Cardiac fibroblast (primary cell): ENCODE measurements at regions not wholly inside any gene's neighbourhood (a gene's known extent, or its start where the extent isn't known, plus 50 kb on each side); places are given as distances from the start of the nearest gene placed in this dataset.

ENCODE experiments used
- DNase-seq, 2 donors: peaks; one replicate each; pipeline versions ENCODE4 v3.0.0 to v3.0.0-alpha.2; 2010; ENCODE audit warnings: low read depth in 2 of 2
- H3K4me3 ChIP-seq, 2 donors: replicated peaks in 1 of 2; 1 replicate in 1 of 2; 2 replicates in 1 of 2; pipeline ENCODE4 v1.5.1; 2011; ENCODE audit warnings: low read depth in 2 of 2, low read length in 2 of 2, mild to moderate bottlenecking in 2 of 2, moderate library complexity in 1 of 2
- TF ChIP-seq, protein P1 (sequence below): IDR thresholded peaks from one replicate; pipeline ENCODE4 v1.5.1; 2011; ENCODE audit warnings: low read depth, mild to moderate bottlenecking, low read length, inconsistent platforms

DNA sequence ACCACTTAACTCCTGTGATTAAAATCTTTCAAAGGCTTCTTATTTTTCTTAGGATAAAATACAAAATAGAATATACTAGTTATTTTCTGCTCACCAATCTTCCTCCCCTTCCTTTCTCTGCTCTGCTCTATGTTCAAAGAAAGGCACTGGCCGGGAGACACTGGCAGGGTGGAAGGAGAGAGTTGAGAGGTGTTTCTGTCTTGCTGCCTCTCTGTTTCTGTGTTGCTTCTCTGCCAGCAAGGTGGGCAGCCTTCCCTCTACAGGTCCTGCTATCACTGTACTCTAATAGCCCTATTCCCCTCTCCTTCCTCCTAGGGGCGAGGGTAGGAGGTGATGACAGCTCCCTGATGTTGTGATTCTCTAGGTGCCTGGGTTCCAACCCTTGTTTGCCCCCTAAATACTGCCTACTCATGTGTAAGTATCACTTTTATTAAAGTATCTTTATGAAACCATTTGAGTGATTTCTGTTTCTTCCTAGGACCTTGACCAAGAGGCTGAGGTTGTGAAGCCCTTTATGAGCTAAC is 515.1 kb downstream of the TLE4 start:
- H3K4me3 ChIP-seq = no peak overlapping the region
- TF ChIP-seq, protein P1, sequence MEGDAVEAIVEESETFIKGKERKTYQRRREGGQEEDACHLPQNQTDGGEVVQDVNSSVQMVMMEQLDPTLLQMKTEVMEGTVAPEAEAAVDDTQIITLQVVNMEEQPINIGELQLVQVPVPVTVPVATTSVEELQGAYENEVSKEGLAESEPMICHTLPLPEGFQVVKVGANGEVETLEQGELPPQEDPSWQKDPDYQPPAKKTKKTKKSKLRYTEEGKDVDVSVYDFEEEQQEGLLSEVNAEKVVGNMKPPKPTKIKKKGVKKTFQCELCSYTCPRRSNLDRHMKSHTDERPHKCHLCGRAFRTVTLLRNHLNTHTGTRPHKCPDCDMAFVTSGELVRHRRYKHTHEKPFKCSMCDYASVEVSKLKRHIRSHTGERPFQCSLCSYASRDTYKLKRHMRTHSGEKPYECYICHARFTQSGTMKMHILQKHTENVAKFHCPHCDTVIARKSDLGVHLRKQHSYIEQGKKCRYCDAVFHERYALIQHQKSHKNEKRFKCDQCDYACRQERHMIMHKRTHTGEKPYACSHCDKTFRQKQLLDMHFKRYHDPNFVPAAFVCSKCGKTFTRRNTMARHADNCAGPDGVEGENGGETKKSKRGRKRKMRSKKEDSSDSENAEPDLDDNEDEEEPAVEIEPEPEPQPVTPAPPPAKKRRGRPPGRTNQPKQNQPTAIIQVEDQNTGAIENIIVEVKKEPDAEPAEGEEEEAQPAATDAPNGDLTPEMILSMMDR = no peak

DNA sequence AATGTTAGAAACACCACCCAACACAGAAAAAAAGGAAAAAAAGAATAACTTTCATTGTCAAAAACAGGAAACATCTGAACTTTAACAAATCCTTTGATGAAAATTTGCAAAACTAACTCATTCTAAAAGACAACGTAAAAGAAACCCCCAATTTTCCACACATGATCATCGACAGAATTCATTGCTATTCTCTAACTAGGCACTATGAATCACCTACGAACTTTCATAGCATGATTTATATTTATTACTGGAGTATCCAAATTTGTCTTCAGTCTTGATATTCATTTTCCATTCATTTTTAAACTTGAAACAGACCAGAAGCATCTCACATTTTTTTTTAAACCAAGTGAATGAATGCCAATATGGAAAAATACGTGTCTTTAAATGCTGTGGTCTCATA is 514.6 kb downstream of the TLE4 start:
- no peak overlapping the region for H3K4me3 ChIP-seq

More for the DNA sequence above, 515.1 kb downstream of the TLE4 start:
- no peak for DNase-seq

DNA sequence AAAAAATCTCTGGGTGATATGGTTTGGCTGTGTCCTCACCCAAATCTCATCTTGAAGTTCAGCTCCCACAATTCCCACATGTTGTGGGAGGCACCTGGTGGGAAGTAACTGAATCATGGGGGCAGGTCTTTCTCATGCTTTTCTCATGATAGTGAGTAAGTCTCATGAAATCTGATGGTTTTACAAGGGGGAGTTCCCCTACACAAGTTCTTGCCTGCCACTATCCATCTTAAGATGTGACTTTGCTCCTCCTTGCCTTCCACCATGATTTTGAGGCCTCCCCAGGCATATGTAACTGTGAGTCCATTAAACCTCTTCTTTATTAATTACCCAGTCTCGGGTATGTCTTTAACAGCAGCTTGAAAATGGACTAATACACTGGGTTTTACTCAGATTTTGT is 513.9 kb downstream of the TLE4 start:
- peak in 1 of 2 donors; percentile 18 for DNase-seq
- TF ChIP-seq, protein P1 = no peak
- no peak overlapping the region for H3K4me3 ChIP-seq

More for the DNA sequence above, 514.6 kb downstream of the TLE4 start:
- TF ChIP-seq, protein P1 = no peak
- DNase-seq = no peak

DNA sequence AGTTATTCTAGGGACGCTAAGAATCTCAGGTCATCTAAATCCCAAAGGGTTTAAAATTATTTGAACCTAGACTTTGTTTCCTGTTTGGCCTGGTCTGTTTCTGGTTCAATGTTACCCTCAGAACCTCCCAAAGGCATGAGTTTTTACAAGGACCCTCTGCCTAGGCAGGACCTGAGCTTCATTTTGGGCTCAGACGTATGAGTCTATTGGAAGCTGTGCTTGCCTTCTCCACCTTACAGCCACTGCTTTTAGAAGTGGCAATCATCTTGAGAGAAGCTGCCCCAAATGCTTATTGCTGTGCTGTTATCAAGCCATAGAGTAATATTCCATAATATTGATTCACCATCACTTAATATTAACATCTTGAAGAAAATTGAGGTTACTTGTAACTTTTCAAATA is 510.4 kb downstream of the TLE4 start:
- H3K4me3 ChIP-seq = no peak overlapping the region
- DNase-seq = no peak
- TF ChIP-seq, protein P1 = no peak

DNA sequence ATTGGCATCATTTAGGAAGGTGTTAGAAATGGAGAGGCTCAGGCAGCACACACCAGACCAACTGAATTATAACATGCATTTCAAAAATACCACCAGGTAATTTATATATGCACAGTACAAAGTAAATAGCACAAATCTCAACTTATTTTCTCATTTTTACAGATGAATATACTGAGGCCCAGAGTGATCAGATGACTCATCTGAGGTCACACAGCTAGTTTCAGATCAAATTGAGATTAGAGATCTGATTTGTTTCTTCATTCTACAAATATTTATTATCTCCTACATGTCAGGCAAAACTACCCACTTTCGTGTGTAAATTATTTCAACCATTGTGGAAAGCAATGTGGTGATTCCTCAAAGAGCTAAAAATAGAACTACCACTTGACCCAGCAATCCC is 507.1 kb downstream of the TLE4 start:
- no peak overlapping the region for H3K4me3 ChIP-seq
- TF ChIP-seq, protein P1 = no peak
- no peak for DNase-seq

DNA sequence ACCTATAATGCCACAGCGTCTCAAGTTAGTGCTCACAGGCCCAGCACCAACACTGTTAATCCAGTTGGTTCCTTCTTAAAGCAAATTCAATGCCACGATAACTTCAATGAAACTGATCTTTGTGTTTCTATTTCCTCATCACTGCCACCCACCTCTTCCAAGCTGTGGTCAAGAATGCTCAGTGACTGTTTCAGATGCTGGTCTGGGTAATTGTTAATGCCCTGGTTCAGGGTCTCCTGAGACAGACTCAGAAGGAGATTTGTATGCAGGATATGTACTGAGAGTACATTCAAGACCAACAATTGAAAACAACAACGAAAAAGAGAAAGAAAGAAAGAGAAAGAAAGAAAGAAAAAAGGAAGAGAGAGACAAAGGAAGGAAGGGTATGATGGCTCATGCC is 505.3 kb downstream of the TLE4 start:
- no peak overlapping the region for H3K4me3 ChIP-seq
- DNase-seq = no peak
- TF ChIP-seq, protein P1 = no peak

DNA sequence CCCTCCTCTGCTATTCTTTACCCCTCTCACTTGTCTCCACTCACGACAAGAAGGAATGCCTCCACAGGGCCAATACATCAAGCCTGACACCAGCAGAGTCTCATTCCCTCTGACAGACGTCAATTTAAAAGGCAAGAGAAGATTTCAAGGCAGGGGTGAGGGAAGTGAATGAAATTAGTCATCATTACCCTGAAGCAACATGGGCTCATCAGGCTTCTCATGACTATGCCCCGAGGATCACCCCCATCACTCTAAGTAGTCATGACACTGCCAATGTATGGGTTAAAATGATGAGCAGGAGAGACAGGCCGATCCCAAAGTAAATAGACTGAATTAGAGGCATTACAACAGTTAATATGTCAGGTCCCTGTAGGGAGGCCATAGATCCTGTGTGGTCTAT is 504.4 kb downstream of the TLE4 start:
- TF ChIP-seq, protein P1 = no peak
- DNase-seq = peak in 1 of 2 donors; percentile 7
- no peak overlapping the region for H3K4me3 ChIP-seq
